Endodermal cell (in vitro differentiated cells): ENCODE measurements at regions not wholly inside any gene's neighbourhood (a gene's known extent, or its start where the extent isn't known, plus 50 kb on each side); places are given as distances from the start of the nearest gene placed in this dataset.

Experiments used
- DNase-seq: peaks from one replicate; pipeline ENCODE4 v3.0.0-alpha.2; 2017
- H3K27ac ChIP-seq: 2 replicates; pipeline ENCODE4 v1.5.1; 2013; ENCODE audit warnings: mild to moderate bottlenecking, low read depth, low read length, moderate library complexity
- H3K27me3 ChIP-seq: 2 replicates; pipeline ENCODE4 v1.6.1; 2013; ENCODE audit warnings: mild to moderate bottlenecking, low read length, moderate library complexity; ENCODE audit not compliant: insufficient read depth, control insufficient read depth, poor library complexity, severe bottlenecking
- H3K36me3 ChIP-seq: 2 replicates; pipeline ENCODE4 v1.7.0; 2013; ENCODE audit warnings: mild to moderate bottlenecking, low read length, moderate library complexity; ENCODE audit not compliant: control insufficient read depth, insufficient read depth
- H3K4me1 ChIP-seq: one replicate; pipeline ENCODE4 v1.7.0; 2013; ENCODE audit warnings: low read length; ENCODE audit not compliant: control insufficient read depth, insufficient read depth
- H3K4me3 ChIP-seq: 2 replicates; pipeline ENCODE4 v1.5.1; 2013; ENCODE audit warnings: mild to moderate bottlenecking, low read length, moderate library complexity
- H3K9ac ChIP-seq: 2 replicates; pipeline ENCODE4 v1.6.1; 2013; ENCODE audit warnings: mild to moderate bottlenecking, low read length, moderate library complexity; ENCODE audit not compliant: poor library complexity, severe bottlenecking; ENCODE audit errors: extremely low read depth
- H3K9me3 ChIP-seq: 2 replicates; pipeline ENCODE4 v1.6.1; 2013; ENCODE audit warnings: mild to moderate bottlenecking, low read length, moderate library complexity; ENCODE audit not compliant: control insufficient read depth
- H3K27ac Mint-ChIP-seq: 2 replicates; pipeline ENCODE4 v1.8.0; 2020; ENCODE audit warnings: mixed read lengths
- H3K27me3 Mint-ChIP-seq: 2 replicates; pipeline ENCODE4 v1.8.0; 2021; ENCODE audit warnings: mild to moderate bottlenecking, mixed read lengths; ENCODE audit not compliant: insufficient read depth
- H3K36me3 Mint-ChIP-seq: 2 replicates; pipeline ENCODE4 v1.8.0; 2020; ENCODE audit warnings: low read depth, mixed read lengths
- H3K4me1 Mint-ChIP-seq: 2 replicates; pipeline ENCODE4 v1.8.0; 2020; ENCODE audit warnings: mixed read lengths
- H3K4me3 Mint-ChIP-seq: 2 replicates; pipeline ENCODE4 v1.8.0; 2020; ENCODE audit warnings: mild to moderate bottlenecking, moderate library complexity, mixed read lengths
- H3K9me3 Mint-ChIP-seq: 2 replicates; pipeline ENCODE4 v1.8.0; 2020; ENCODE audit warnings: mild to moderate bottlenecking, mixed read lengths
- WGBS, 2 experiments: methylation state at CpG; one replicate each; pipeline versions ENCODE4 v1.1.5 to v1.1.7; 2013; ENCODE audit warnings: missing lambda C conversion rate in 2 of 2, mixed read lengths in 1 of 2; ENCODE audit not compliant: insufficient coverage in 1 of 2, insufficient read length in 1 of 2; 5-methylcytosine and 5-hydroxymethylcytosine counted together
- TF ChIP-seq, protein P1 (sequence below): fragments of 200-600 bp; sonication (generic); conservative IDR thresholded peaks from 2 replicates; pipeline ENCODE4 v1.5.0; 2021; ENCODE audit warnings: antibody characterized with exemption, mild to moderate bottlenecking

GRCh38 chr18:27549335-27550039 lies 364.4 kb upstream of the CHST9 start:
- H3K27ac ChIP-seq: no peak overlapping the region

GRCh38 chr18:27546991-27547390 lies 361.9 kb upstream of the CHST9 start:
- Histone ChIP-seq H3K27ac (no peak overlapping the region), H3K4me3 (no peak overlapping the region), H3K36me3 (no peaks in the 10 kb centered on the region), H3K27me3 (no peaks in the 10 kb centered on the region), H3K9ac (no peak overlapping the region), H3K9me3 (peaks cover 8% of the 10 kb centered on the region), H3K4me1 (no peaks in the 10 kb centered on the region)
- no peak overlapping the region for H3K27ac Mint-ChIP-seq
- TF ChIP-seq, protein P1, sequence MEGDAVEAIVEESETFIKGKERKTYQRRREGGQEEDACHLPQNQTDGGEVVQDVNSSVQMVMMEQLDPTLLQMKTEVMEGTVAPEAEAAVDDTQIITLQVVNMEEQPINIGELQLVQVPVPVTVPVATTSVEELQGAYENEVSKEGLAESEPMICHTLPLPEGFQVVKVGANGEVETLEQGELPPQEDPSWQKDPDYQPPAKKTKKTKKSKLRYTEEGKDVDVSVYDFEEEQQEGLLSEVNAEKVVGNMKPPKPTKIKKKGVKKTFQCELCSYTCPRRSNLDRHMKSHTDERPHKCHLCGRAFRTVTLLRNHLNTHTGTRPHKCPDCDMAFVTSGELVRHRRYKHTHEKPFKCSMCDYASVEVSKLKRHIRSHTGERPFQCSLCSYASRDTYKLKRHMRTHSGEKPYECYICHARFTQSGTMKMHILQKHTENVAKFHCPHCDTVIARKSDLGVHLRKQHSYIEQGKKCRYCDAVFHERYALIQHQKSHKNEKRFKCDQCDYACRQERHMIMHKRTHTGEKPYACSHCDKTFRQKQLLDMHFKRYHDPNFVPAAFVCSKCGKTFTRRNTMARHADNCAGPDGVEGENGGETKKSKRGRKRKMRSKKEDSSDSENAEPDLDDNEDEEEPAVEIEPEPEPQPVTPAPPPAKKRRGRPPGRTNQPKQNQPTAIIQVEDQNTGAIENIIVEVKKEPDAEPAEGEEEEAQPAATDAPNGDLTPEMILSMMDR: no peak
- H3K4me1 Mint-ChIP-seq: no peaks in the 10 kb centered on the region
- DNase-seq: no peak
- WGBS, 2 experiments: 93% methylated on average over 3 of the region's 3 CpGs
- H3K27me3 Mint-ChIP-seq: no peaks in the 10 kb centered on the region
- H3K36me3 Mint-ChIP-seq: no peaks in the 10 kb centered on the region
- peaks cover 3% of the 10 kb centered on the region for H3K9me3 Mint-ChIP-seq
- no peak overlapping the region for H3K4me3 Mint-ChIP-seq

More at GRCh38 chr18:27549335-27550039, 364.4 kb upstream of the CHST9 start:
- DNase-seq: no peak
- Histone ChIP-seq H3K9ac (no peak overlapping the region), H3K27me3 (no peaks in the 10 kb centered on the region), H3K36me3 (no peaks in the 10 kb centered on the region), H3K4me1 (no peaks in the 10 kb centered on the region), H3K9me3 (peaks cover 8% of the 10 kb centered on the region), H3K4me3 (no peak overlapping the region)
- no peak overlapping the region for H3K27ac Mint-ChIP-seq
- H3K4me3 Mint-ChIP-seq: no peak overlapping the region
- H3K27me3 Mint-ChIP-seq: no peaks in the 10 kb centered on the region
- no peaks in the 10 kb centered on the region for H3K36me3 Mint-ChIP-seq
- no peaks in the 10 kb centered on the region for H3K4me1 Mint-ChIP-seq
- 94 to 100% methylated on average over 4 to 6 of the region's 6 CpGs for WGBS, 2 experiments
- peaks cover 3% of the 10 kb centered on the region for H3K9me3 Mint-ChIP-seq
- TF ChIP-seq, protein P1: peak; percentile 48

DNA sequence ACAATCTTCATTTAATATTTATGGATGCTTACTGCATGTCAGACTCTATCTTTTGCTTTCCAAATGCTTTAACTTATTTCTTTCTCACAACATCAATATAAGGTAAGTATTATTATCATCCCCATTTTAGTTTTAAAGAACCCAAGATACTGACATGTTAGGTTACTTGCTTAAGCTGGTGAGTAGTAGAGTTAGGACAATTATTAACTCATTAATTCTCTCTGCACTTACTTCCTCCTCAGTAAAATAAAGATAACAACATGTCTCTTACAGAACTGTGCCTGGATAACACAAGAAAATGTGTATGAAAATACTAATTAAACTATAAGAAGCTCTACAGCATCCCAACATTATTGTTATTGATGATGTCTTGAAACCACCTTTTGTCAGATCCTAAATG lies 359.1 kb upstream of the CHST9 start:
- Mint-ChIP-seq H3K27me3 (no peaks in the 10 kb centered on the region), H3K9me3 (no peaks in the 10 kb centered on the region), H3K4me3 (no peak overlapping the region), H3K36me3 (no peaks in the 10 kb centered on the region), H3K27ac (no peak overlapping the region), H3K4me1 (peaks cover 3% of the 10 kb centered on the region)
- Histone ChIP-seq H3K27me3 (no peaks in the 10 kb centered on the region), H3K4me1 (no peaks in the 10 kb centered on the region), H3K9me3 (no peaks in the 10 kb centered on the region), H3K9ac (no peak overlapping the region), H3K36me3 (no peaks in the 10 kb centered on the region), H3K4me3 (no peak overlapping the region), H3K27ac (no peak overlapping the region)
- no peak for DNase-seq
- TF ChIP-seq, protein P1: no peak
